IMR-90 (cell line): ENCODE measurements at regions not wholly inside any gene's neighbourhood (a gene's known extent, or its start where the extent isn't known, plus 50 kb on each side); places are given as distances from the start of the nearest gene placed in this dataset.

Experiments
- ATAC-seq: fragments of 200-7000 bp; cut with Tn5 transposase; 2 replicates; pipeline ENCODE4 v1.9.1; 2020; ENCODE audit warnings: low read depth, mild to moderate bottlenecking, moderate library complexity
- BruUV-seq: library from RNA; stranded (reverse); fragments of 400-500 nt; replicated peaks from 2 replicates; lab custom pipeline; 2021; lab: Mats Ljungman, UMichigan
- CTCF ChIA-PET: fragments of 300-600 bp; formaldehyde crosslinking; extraction: SDS; loops from one replicate; lab custom pipeline; 2021; ENCODE audit warnings: antibody characterized with exemption; lab: Yijun Ruan, JAX
- POLR2A ChIA-PET: fragments of 300-600 bp; sonication (Branson Sonifier 250); formaldehyde crosslinking; loops from one replicate; lab custom pipeline; 2022; ENCODE audit warnings: antibody characterized with exemption; ENCODE audit not compliant: unreplicated experiment; lab: Charles Lee
- DNase-seq: peaks from one replicate; pipeline ENCODE4 v3.0.0; 2013
- H2AFZ ChIP-seq: replicated peaks from 2 replicates; pipeline ENCODE3; 2013; ENCODE audit warnings: low read length, mild to moderate bottlenecking; ENCODE audit not compliant: poor library complexity
- H2AK5ac ChIP-seq: 2 replicates; pipeline ENCODE4 v1.6.1; 2013; ENCODE audit warnings: low read depth, low read length, inconsistent platforms
- H2AK9ac ChIP-seq: replicated peaks from 2 replicates; pipeline ENCODE3; 2013; ENCODE audit warnings: mild to moderate bottlenecking, low read depth, low read length, moderate library complexity; ENCODE audit not compliant: poor library complexity
- H2BK120ac ChIP-seq: 2 replicates; pipeline ENCODE4 v1.6.1; 2013; ENCODE audit warnings: low read depth, low read length, inconsistent platforms
- H2BK15ac ChIP-seq: 3 replicates; pipeline ENCODE4 v1.6.1; 2013; ENCODE audit warnings: low read depth, low read length, inconsistent platforms
- H2BK20ac ChIP-seq: 2 replicates; pipeline ENCODE4 v1.6.1; 2013; ENCODE audit warnings: low read depth, mild to moderate bottlenecking, inconsistent platforms, low read length, moderate library complexity
- H2BK5ac ChIP-seq: 2 replicates; pipeline ENCODE4 v1.6.1; 2013; ENCODE audit warnings: mild to moderate bottlenecking, low read depth, low read length, inconsistent platforms; ENCODE audit not compliant: poor library complexity, severe bottlenecking
- H3K14ac ChIP-seq: replicated peaks from 2 replicates; pipeline ENCODE4 v1.6.1; 2013; ENCODE audit warnings: low read depth, low read length, inconsistent platforms
- H3K18ac ChIP-seq: 2 replicates; pipeline ENCODE4 v1.6.1; 2013; ENCODE audit warnings: low read depth, low read length, control low read depth
- H3K23ac ChIP-seq: 2 replicates; pipeline ENCODE4 v1.6.1; 2013; ENCODE audit warnings: low read depth, low read length, inconsistent platforms
- H3K27ac ChIP-seq: 2 replicates; pipeline ENCODE4 v1.5.1; 2013; ENCODE audit warnings: mild to moderate bottlenecking, control low read depth, low read length; ENCODE audit not compliant: insufficient read depth
- H3K27me3 ChIP-seq: 2 replicates; pipeline ENCODE4 v1.6.1; 2013; ENCODE audit warnings: low read length; ENCODE audit not compliant: control insufficient read depth, insufficient read depth
- H3K36me3 ChIP-seq: 2 replicates; pipeline ENCODE4 v1.6.1; 2013; ENCODE audit warnings: low read length, mixed read lengths; ENCODE audit not compliant: control insufficient read depth, insufficient read depth
- H3K4ac ChIP-seq: 2 replicates; pipeline ENCODE4 v1.6.1; 2013; ENCODE audit warnings: low read depth, low read length, inconsistent platforms
- H3K4me1 ChIP-seq: 2 replicates; pipeline ENCODE4 v1.6.1; 2013; ENCODE audit warnings: low read length, mixed read lengths; ENCODE audit not compliant: control insufficient read depth, insufficient read depth
- H3K4me2 ChIP-seq: 2 replicates; pipeline ENCODE4 v1.6.1; 2013; ENCODE audit warnings: low read depth, mild to moderate bottlenecking, control low read depth, low read length, moderate library complexity
- H3K4me3 ChIP-seq: 2 replicates; pipeline ENCODE4 v1.5.1; 2013; ENCODE audit warnings: low read depth, mild to moderate bottlenecking, control low read depth, low read length, moderate library complexity; ENCODE audit not compliant: insufficient read depth
- H3K56ac ChIP-seq: 2 replicates; pipeline ENCODE4 v1.6.1; 2013; ENCODE audit warnings: low read length, inconsistent platforms; ENCODE audit not compliant: insufficient read depth; ENCODE audit errors: extremely low read depth
- H3K79me1 ChIP-seq, 2 experiments: 2 replicates each; pipeline ENCODE4 v1.6.1; 2013; ENCODE audit warnings: low read length in 2 of 2, inconsistent platforms in 1 of 2, low read depth in 1 of 2
- H3K9ac ChIP-seq: 2 replicates; pipeline ENCODE4 v1.6.1; 2013; ENCODE audit warnings: low read depth, low read length, control low read depth
- H3K9me1 ChIP-seq: 2 replicates; pipeline ENCODE4 v1.6.1; 2013; ENCODE audit warnings: low read length, inconsistent platforms; ENCODE audit not compliant: insufficient read depth
- H3K9me3 ChIP-seq: 2 replicates; pipeline ENCODE4 v1.6.1; 2013; ENCODE audit warnings: low read length; ENCODE audit not compliant: control insufficient read depth, insufficient read depth
- H4K20me1 ChIP-seq: 2 replicates; pipeline ENCODE4 v1.6.1; 2013; ENCODE audit warnings: low read length, inconsistent platforms; ENCODE audit not compliant: insufficient read depth
- H4K5ac ChIP-seq: 2 replicates; pipeline ENCODE4 v1.6.1; 2013; ENCODE audit warnings: mild to moderate bottlenecking, low read depth, low read length, control low read depth
- H4K8ac ChIP-seq, 2 experiments: 2 replicates each; pipeline ENCODE4 v1.6.1; 2013; ENCODE audit warnings: low read depth in 2 of 2, low read length in 2 of 2, control low read depth in 1 of 2, inconsistent platforms in 1 of 2
- H4K91ac ChIP-seq: 2 replicates; pipeline ENCODE4 v1.6.1; 2013; ENCODE audit warnings: low read depth, low read length, inconsistent platforms; ENCODE audit not compliant: insufficient read depth
- BHLHE40 ChIP-seq: fragments of 150-350 bp; IDR thresholded peaks from 2 replicates; pipeline ENCODE4 v1.6.1; 2016; ENCODE audit warnings: mild to moderate bottlenecking, low read depth, low read length
- CEBPB ChIP-seq: IDR thresholded peaks from 2 replicates; pipeline ENCODE4 v1.6.1; 2012; ENCODE audit warnings: low read depth, low read length, improper control_type of control experiment
- CHD1 ChIP-seq: IDR thresholded peaks from 2 replicates; pipeline ENCODE4 v1.6.1; 2012; ENCODE audit warnings: low read depth, low read length, improper control_type of control experiment
- FOS ChIP-seq: fragments of 150-350 bp; IDR thresholded peaks from 2 replicates; pipeline ENCODE4 v1.6.1; 2016; ENCODE audit warnings: low read depth, low read length
- MAFK ChIP-seq: IDR thresholded peaks from 2 replicates; pipeline ENCODE4 v1.6.1; 2012; ENCODE audit warnings: low read depth, low read length, improper control_type of control experiment
- MAZ ChIP-seq: IDR thresholded peaks from 2 replicates; pipeline ENCODE4 v1.6.1; 2012; ENCODE audit warnings: low read depth, mild to moderate bottlenecking, low read length, improper control_type of control experiment, moderate library complexity, borderline replicate concordance
- MXI1 ChIP-seq: IDR thresholded peaks from 2 replicates; pipeline ENCODE4 v1.6.1; 2012; ENCODE audit warnings: low read depth, mild to moderate bottlenecking, low read length, moderate library complexity, borderline replicate concordance
- NFE2L2 ChIP-seq: fragments of 150-350 bp; IDR thresholded peaks from 2 replicates; pipeline ENCODE4 v1.6.1; 2016; ENCODE audit warnings: low read depth, mild to moderate bottlenecking, low read length
- POLR2A ChIP-seq: IDR thresholded peaks from 2 replicates; pipeline ENCODE4 v1.6.1; 2012; ENCODE audit warnings: mild to moderate bottlenecking, low read depth, low read length
- RAD21 ChIP-seq: IDR thresholded peaks from 2 replicates; pipeline ENCODE4 v1.6.1; 2012; ENCODE audit warnings: low read length, improper control_type of control experiment
- RCOR1 ChIP-seq: IDR thresholded peaks from 2 replicates; pipeline ENCODE4 v1.6.1; 2012; ENCODE audit warnings: mild to moderate bottlenecking, low read length, improper control_type of control experiment; ENCODE audit not compliant: insufficient replicate concordance
- RFX5 ChIP-seq: IDR thresholded peaks from 2 replicates; pipeline ENCODE4 v1.8.0; 2012; ENCODE audit warnings: low read depth, mild to moderate bottlenecking, low read length, moderate library complexity
- SMC3 ChIP-seq: fragments of 150-350 bp; IDR thresholded peaks from 2 replicates; pipeline ENCODE4 v1.6.1; 2016; ENCODE audit warnings: low read depth, mild to moderate bottlenecking, antibody characterized with exemption, low read length, moderate library complexity
- WGBS, 2 experiments: methylation state at CpG; one replicate each; pipeline versions ENCODE4 v1.1.5 to v1.1.7; 2013; ENCODE audit warnings: missing lambda C conversion rate in 2 of 2; ENCODE audit not compliant: insufficient read length in 1 of 2; ENCODE audit errors: extremely low coverage in 2 of 2; 5-methylcytosine and 5-hydroxymethylcytosine counted together
- dilution Hi-C: fragments of 300-500 bp; cut with HindIII; formaldehyde crosslinking; loops from one replicate; pipeline ENCODE4 v1.14.3; 2018; ENCODE audit warnings: low sequenced_read_pairs; ENCODE audit not compliant: unreplicated experiment
- in situ Hi-C: fragments of 300-500 bp; cut with MboI; formaldehyde crosslinking; loops from 3 replicates; pipeline ENCODE4 v1.14.3; 2019; ENCODE audit warnings: low sequenced_read_pairs, inconsistent platforms, mixed read lengths
- intact Hi-C: fragments of 100-400 bp; cut with micrococcal nuclease; formaldehyde crosslinking; loops from 2 replicates; pipeline ENCODE4 v1.10.0; 2022
- TF ChIP-seq, protein P1 (sequence below): conservative IDR thresholded peaks from 2 replicates; pipeline ENCODE4 v1.5.1; 2012; ENCODE audit warnings: mild to moderate bottlenecking, low read depth, low read length, improper control_type of control experiment
- TF ChIP-seq, protein P2 (sequence below): fragments of 150-350 bp; IDR thresholded peaks from 2 replicates; pipeline ENCODE4 v1.6.1; 2017; ENCODE audit warnings: mild to moderate bottlenecking, antibody characterized with exemption, low read length, low read depth
- TF ChIP-seq, protein P3 (sequence below): fragments of 150-350 bp; IDR thresholded peaks from 2 replicates; pipeline ENCODE4 v1.6.1; 2016; ENCODE audit warnings: low read depth, mild to moderate bottlenecking, low read length, moderate library complexity, borderline replicate concordance

DNA sequence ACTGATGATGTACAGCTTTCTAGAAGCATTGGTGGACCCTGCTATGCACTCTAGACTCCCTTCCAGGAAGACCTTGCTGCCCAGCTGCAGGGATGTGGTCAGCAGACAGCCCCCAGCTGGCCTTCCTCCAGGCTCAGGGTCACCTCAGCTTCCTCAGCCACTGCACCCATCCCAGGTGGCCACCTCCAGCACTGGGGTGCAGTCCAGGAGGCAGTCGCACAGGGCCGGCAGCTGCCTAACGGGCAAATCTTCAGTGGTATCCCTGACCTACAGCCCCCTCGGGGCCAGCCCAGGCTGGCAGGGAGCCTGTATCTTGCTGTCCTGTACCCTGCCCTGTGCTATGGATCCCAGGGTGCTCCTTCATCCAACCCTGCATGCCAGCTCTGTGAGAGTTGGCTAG lies 81.8 kb downstream of the GADD45G start:
- CTCF ChIA-PET, result no interaction called here
- TF ChIP-seq SMC3 (no peak), MAFK (no peak), CHD1 (no peak), MXI1 (no peak), BHLHE40 (no peak), NFE2L2 (no peak), RCOR1 (no peak), POLR2A (no peak), RAD21 (no peak), CEBPB (no peak), MAZ (no peak), RFX5 (no peak), FOS (no peak)
- TF ChIP-seq, protein P1, sequence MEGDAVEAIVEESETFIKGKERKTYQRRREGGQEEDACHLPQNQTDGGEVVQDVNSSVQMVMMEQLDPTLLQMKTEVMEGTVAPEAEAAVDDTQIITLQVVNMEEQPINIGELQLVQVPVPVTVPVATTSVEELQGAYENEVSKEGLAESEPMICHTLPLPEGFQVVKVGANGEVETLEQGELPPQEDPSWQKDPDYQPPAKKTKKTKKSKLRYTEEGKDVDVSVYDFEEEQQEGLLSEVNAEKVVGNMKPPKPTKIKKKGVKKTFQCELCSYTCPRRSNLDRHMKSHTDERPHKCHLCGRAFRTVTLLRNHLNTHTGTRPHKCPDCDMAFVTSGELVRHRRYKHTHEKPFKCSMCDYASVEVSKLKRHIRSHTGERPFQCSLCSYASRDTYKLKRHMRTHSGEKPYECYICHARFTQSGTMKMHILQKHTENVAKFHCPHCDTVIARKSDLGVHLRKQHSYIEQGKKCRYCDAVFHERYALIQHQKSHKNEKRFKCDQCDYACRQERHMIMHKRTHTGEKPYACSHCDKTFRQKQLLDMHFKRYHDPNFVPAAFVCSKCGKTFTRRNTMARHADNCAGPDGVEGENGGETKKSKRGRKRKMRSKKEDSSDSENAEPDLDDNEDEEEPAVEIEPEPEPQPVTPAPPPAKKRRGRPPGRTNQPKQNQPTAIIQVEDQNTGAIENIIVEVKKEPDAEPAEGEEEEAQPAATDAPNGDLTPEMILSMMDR, result no peak
- TF ChIP-seq, protein P2, sequence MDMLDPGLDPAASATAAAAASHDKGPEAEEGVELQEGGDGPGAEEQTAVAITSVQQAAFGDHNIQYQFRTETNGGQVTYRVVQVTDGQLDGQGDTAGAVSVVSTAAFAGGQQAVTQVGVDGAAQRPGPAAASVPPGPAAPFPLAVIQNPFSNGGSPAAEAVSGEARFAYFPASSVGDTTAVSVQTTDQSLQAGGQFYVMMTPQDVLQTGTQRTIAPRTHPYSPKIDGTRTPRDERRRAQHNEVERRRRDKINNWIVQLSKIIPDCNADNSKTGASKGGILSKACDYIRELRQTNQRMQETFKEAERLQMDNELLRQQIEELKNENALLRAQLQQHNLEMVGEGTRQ, result no peak
- TF ChIP-seq, protein P3, sequence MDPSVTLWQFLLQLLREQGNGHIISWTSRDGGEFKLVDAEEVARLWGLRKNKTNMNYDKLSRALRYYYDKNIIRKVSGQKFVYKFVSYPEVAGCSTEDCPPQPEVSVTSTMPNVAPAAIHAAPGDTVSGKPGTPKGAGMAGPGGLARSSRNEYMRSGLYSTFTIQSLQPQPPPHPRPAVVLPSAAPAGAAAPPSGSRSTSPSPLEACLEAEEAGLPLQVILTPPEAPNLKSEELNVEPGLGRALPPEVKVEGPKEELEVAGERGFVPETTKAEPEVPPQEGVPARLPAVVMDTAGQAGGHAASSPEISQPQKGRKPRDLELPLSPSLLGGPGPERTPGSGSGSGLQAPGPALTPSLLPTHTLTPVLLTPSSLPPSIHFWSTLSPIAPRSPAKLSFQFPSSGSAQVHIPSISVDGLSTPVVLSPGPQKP, result no peak

More for the DNA sequence above, 81.8 kb downstream of the GADD45G start:
- Histone ChIP-seq H3K9me1 (no peaks in the 10 kb centered on the region), H3K27me3 (peaks cover 2% of the 10 kb centered on the region; the same call in 1 of the 2 replicates), H2BK120ac (no peak overlapping the region), H3K4me2 (no peak overlapping the region), H3K9me3 (no peaks in the 10 kb centered on the region), H3K27ac (no peak overlapping the region), H2AK9ac (no peak overlapping the region), H4K20me1 (no peaks in the 10 kb centered on the region), H3K4me3 (no peak overlapping the region), H3K9ac (no peak overlapping the region), H4K8ac (no peak overlapping the region), H3K4me1 (no peaks in the 10 kb centered on the region), H2BK15ac (no peak overlapping the region), H3K18ac (no peak overlapping the region), H3K56ac (no peak overlapping the region), H2AK5ac (no peak overlapping the region), H4K91ac (no peak overlapping the region), H3K36me3 (no peaks in the 10 kb centered on the region), H3K4ac (no peak overlapping the region), H2BK20ac (no peak overlapping the region), H3K23ac (no peak overlapping the region), H3K79me1 (no peaks in the 10 kb centered on the region), H2AFZ (no peak overlapping the region), H4K5ac (no peak overlapping the region; the same call in 1 of the 2 replicates), H3K14ac (no peak overlapping the region), H2BK5ac (no peak overlapping the region)
- intact Hi-C loops (no loop called here), dilution Hi-C loops (no loop called here), in situ Hi-C loops (no loop called here)
- 80% methylated on average over 1 of the region's 4 CpGs; no CpG with 5 or more reads in 1 of the 2 experiments for WGBS, 2 experiments
- no peak for DNase-seq
- POLR2A ChIA-PET, result no interaction called here
- BruUV-seq, result no TSS peak
- no peak for ATAC-seq
